ENCODE measurements at regions not wholly inside any gene's neighbourhood (a gene's known extent, or its start where the extent isn't known, plus 50 kb on each side); places are given as distances from the start of the nearest gene placed in this dataset.
"Not testable (repeated sequence)": the region's sequence is repeated elsewhere in the genome, so short reads cannot be mapped to it uniquely, and the experiment has no call there.

- not testable (repeated sequence) for TF ChIP-seq CTCF, EP300, POLR2A (IDR thresholded peaks at IDR 0.05)
Measured at GRCh38 chr7:57650401-57650800, 200.4 kb downstream of the ZNF716 start.

Measured in tibial nerve (tissue), 4 donors.